WTC11 (cell line): ENCODE measurements at regions not wholly inside any gene's neighbourhood (a gene's known extent, or its start where the extent isn't known, plus 50 kb on each side); places are given as distances from the start of the nearest gene placed in this dataset.

ENCODE experiments used
- ESRRA ChIP-seq: sonication (generic); formaldehyde crosslinking; IDR thresholded peaks from 2 replicates; pipeline ENCODE4 v1.8.1; 2022; ENCODE audit warnings: mild to moderate bottlenecking, missing genetic modification reagents, borderline replicate concordance
- GABPB1 ChIP-seq: sonication (generic); formaldehyde crosslinking; IDR thresholded peaks from 2 replicates; pipeline ENCODE4 v1.8.1; 2023; ENCODE audit warnings: mild to moderate bottlenecking, missing genetic modification reagents
- KAT7 ChIP-seq: sonication (generic); formaldehyde crosslinking; IDR thresholded peaks from 2 replicates; pipeline ENCODE4 v1.8.1; 2023; ENCODE audit warnings: missing genetic modification reagents, mild to moderate bottlenecking, borderline replicate concordance
- TCF7 ChIP-seq: sonication (generic); formaldehyde crosslinking; IDR thresholded peaks from 2 replicates; pipeline ENCODE4 v1.8.0; 2022; ENCODE audit warnings: mild to moderate bottlenecking, low read depth, missing genetic modification reagents, moderate library complexity
- ZNF121 ChIP-seq: sonication (generic); formaldehyde crosslinking; IDR thresholded peaks from 2 replicates; pipeline ENCODE4 v1.8.0; 2023; ENCODE audit warnings: missing genetic modification reagents
- ZNF416 ChIP-seq: fragments of 250-450 bp; sonication (Bioruptor Pico); IDR thresholded peaks from 2 replicates; pipeline ENCODE4 v1.9.0; 2021; ENCODE audit warnings: mild to moderate bottlenecking, inconsistent platforms
- TF ChIP-seq, protein P1 (sequence below): fragments of 200-600 bp; IDR thresholded peaks from 2 replicates; pipeline ENCODE4 v1.8.0; 2022; ENCODE audit warnings: antibody characterized with exemption
- TF ChIP-seq, protein P2 (sequence below): sonication (generic); formaldehyde crosslinking; IDR thresholded peaks from 2 replicates; pipeline ENCODE4 v1.8.0; 2022; ENCODE audit warnings: mild to moderate bottlenecking, missing genetic modification reagents

DNA sequence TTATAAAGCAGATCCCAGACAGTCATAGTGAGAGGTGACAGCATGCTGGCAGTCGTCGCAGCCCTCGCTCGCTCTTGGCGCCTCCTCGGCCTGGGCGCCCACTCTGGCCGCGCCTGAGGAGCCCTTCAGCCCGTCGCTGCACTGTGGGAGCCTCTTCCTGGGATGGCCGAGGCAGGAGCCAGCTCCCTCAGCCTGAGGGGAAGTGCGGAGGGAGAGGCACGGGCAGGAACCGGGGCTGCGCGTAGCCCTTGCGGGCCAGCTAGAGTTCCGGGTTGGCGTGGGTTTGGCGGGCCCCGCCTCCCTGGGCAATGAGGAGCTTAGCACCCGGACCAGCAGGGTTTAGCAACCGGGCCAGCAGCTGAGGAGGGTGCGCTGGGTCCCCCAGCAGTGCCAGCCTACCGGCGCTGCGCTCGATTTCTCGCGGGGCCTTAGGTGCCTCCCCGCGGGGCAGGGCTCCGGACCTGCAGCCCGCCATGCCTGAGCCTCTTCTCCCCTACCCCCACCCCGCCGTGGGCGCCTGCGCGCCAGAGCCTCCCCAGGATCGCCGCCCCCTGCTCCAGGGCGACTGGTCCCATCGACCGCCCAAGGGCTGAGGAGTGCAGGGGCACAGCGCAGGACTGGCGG is 451.2 kb upstream of the DCN start:
- no peak for TF ChIP-seq ZNF416
- no peak for TF ChIP-seq ESRRA
- TF ChIP-seq KAT7 (CRISPR knock-in tag) = no peak
- TF ChIP-seq, protein P1, sequence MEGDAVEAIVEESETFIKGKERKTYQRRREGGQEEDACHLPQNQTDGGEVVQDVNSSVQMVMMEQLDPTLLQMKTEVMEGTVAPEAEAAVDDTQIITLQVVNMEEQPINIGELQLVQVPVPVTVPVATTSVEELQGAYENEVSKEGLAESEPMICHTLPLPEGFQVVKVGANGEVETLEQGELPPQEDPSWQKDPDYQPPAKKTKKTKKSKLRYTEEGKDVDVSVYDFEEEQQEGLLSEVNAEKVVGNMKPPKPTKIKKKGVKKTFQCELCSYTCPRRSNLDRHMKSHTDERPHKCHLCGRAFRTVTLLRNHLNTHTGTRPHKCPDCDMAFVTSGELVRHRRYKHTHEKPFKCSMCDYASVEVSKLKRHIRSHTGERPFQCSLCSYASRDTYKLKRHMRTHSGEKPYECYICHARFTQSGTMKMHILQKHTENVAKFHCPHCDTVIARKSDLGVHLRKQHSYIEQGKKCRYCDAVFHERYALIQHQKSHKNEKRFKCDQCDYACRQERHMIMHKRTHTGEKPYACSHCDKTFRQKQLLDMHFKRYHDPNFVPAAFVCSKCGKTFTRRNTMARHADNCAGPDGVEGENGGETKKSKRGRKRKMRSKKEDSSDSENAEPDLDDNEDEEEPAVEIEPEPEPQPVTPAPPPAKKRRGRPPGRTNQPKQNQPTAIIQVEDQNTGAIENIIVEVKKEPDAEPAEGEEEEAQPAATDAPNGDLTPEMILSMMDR = no peak
- no peak for TF ChIP-seq GABPB1 (CRISPR knock-in tag)
- TF ChIP-seq ZNF121 = no peak
- TF ChIP-seq, protein P2, sequence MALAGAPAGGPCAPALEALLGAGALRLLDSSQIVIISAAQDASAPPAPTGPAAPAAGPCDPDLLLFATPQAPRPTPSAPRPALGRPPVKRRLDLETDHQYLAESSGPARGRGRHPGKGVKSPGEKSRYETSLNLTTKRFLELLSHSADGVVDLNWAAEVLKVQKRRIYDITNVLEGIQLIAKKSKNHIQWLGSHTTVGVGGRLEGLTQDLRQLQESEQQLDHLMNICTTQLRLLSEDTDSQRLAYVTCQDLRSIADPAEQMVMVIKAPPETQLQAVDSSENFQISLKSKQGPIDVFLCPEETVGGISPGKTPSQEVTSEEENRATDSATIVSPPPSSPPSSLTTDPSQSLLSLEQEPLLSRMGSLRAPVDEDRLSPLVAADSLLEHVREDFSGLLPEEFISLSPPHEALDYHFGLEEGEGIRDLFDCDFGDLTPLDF = no peak
- no peak for TF ChIP-seq TCF7
